A549 (cell line): ENCODE measurements at regions not wholly inside any gene's neighbourhood (a gene's known extent, or its start where the extent isn't known, plus 50 kb on each side); places are given as distances from the start of the nearest gene placed in this dataset.

Experiments
- ATAC-seq, 2 experiments: fragments of 200-7000 bp in 1 of 2; fragments of >200 bp in 1 of 2; cut with Nextera tagmentation in 1 of 2; cut with Tn5 transposase in 1 of 2; 3 replicates each; pipeline versions ENCODE4 v1.8.0 to v1.9.1; 2018 to 2020; ENCODE audit warnings: mild to moderate bottlenecking in 1 of 2, moderate library complexity in 1 of 2
- CTCF ChIA-PET: fragments of 300-600 bp; sonication (Branson Sonifier 250); formaldehyde crosslinking; extraction: SDS; loops from one replicate; lab custom pipeline; 2021; ENCODE audit warnings: antibody characterized with exemption, inconsistent platforms; lab: Yijun Ruan, JAX
- POLR2A ChIA-PET: fragments of 350-600 bp; formaldehyde crosslinking; extraction: SDS; loops from one replicate; lab custom pipeline; 2021; ENCODE audit warnings: antibody characterized with exemption, inconsistent platforms; lab: Yijun Ruan, JAX
- DNase-seq, 2 experiments: peaks; one replicate each; pipeline versions ENCODE4 v3.0.0 to v3.0.0-alpha.2; 2011 to 2016; ENCODE audit warnings: low read depth in 1 of 2, low spot score in 1 of 2
- FAIRE-seq: peaks from 2 replicates; lab custom pipeline; 2011; peaks lifted over from hg19 to GRCh38; lab: Jason Lieb, UNC
- H3K27ac ChIP-seq, 2 experiments: fragments of >200 bp; sonication (Bioruptor Twin); formaldehyde crosslinking; 3 replicates each; pipeline ENCODE4 v1.5.1; 2016 to 2017
- H3K4me1 ChIP-seq: fragments of >200 bp; sonication (Bioruptor Twin); formaldehyde crosslinking; 3 replicates; pipeline ENCODE4 v1.6.1; 2016
- H3K4me2 ChIP-seq: fragments of >200 bp; sonication (Bioruptor Twin); formaldehyde crosslinking; 3 replicates; pipeline ENCODE4 v1.6.1; 2016
- H3K4me3 ChIP-seq: fragments of >200 bp; sonication (Bioruptor Twin); formaldehyde crosslinking; 3 replicates; pipeline ENCODE4 v1.5.1; 2016
- H3K9me3 ChIP-seq: fragments of >200 bp; sonication (Bioruptor Twin); formaldehyde crosslinking; 3 replicates; pipeline ENCODE4 v1.6.1; 2016
- BCL3 ChIP-seq: fragments of >200 bp; sonication (Bioruptor Twin); formaldehyde crosslinking; IDR thresholded peaks from 3 replicates; pipeline ENCODE4 v1.6.1; 2016
- E2F6 ChIP-seq: IDR thresholded peaks from 2 replicates; pipeline ENCODE4 v1.6.1; 2012; ENCODE audit warnings: low read depth, borderline replicate concordance
- EHF ChIP-seq: fragments of 250-450 bp; sonication (Bioruptor Pico); IDR thresholded peaks from 2 replicates; pipeline ENCODE4 v1.5.0; 2020; ENCODE audit warnings: mild to moderate bottlenecking
- EHMT2 ChIP-seq: fragments of 200-600 bp; sonication (generic); IDR thresholded peaks from 2 replicates; pipeline ENCODE4 v1.6.1; 2016; ENCODE audit warnings: antibody characterized with exemption, low read depth, mild to moderate bottlenecking, moderate library complexity
- ELK1 ChIP-seq: fragments of 150-350 bp; IDR thresholded peaks from 2 replicates; pipeline ENCODE4 v1.6.1; 2014; ENCODE audit warnings: low read depth, mild to moderate bottlenecking, low read length
- EP300 ChIP-seq, 2 experiments: fragments of >200 bp; sonication (Bioruptor Twin); formaldehyde crosslinking; IDR thresholded peaks; 2 replicates in 1 of 2; 3 replicates in 1 of 2; pipeline ENCODE4 v1.6.1; 2016 to 2017
- ESRRA ChIP-seq: fragments of 150-350 bp; IDR thresholded peaks from 2 replicates; pipeline ENCODE4 v1.6.1; 2014; ENCODE audit warnings: mild to moderate bottlenecking, low read length, borderline replicate concordance
- FOSB ChIP-seq: fragments of 250-450 bp; sonication (Bioruptor Pico); IDR thresholded peaks from 2 replicates; pipeline ENCODE4 v1.5.0; 2020; ENCODE audit warnings: mild to moderate bottlenecking, moderate library complexity
- FOSL2 ChIP-seq, 2 experiments: fragments of 450-650 bp in 1 of 2; fragments of >200 bp in 1 of 2; sonication (Bioruptor Twin) in 1 of 2; formaldehyde crosslinking; IDR thresholded peaks; 2 replicates each; pipeline versions ENCODE4 v1.5.0 to v1.6.1; 2016 to 2020; ENCODE audit warnings: mild to moderate bottlenecking in 1 of 2, moderate library complexity in 1 of 2
- GATA3 ChIP-seq: IDR thresholded peaks from 2 replicates; pipeline ENCODE4 v1.6.1; 2012; ENCODE audit warnings: borderline replicate concordance
- HEYL ChIP-seq: fragments of 250-450 bp; sonication (Bioruptor Pico); IDR thresholded peaks from 2 replicates; pipeline ENCODE4 v1.8.0; 2021; ENCODE audit warnings: mild to moderate bottlenecking, moderate library complexity
- HOXB13 ChIP-seq: fragments of 250-450 bp; sonication (Bioruptor Pico); IDR thresholded peaks from 2 replicates; pipeline ENCODE4 v1.5.0; 2020; ENCODE audit warnings: low read depth, mild to moderate bottlenecking, moderate library complexity
- HOXB5 ChIP-seq: fragments of 250-450 bp; sonication (Bioruptor Pico); IDR thresholded peaks from 2 replicates; pipeline ENCODE4 v1.5.0; 2020; ENCODE audit warnings: mild to moderate bottlenecking, moderate library complexity
- JUN ChIP-seq, 2 experiments: fragments of >200 bp; sonication (Bioruptor Twin); formaldehyde crosslinking; IDR thresholded peaks; 2 replicates in 1 of 2; 3 replicates in 1 of 2; pipeline ENCODE4 v1.6.1; 2016 to 2017
- KDM1A ChIP-seq: fragments of 200-600 bp; sonication (generic); IDR thresholded peaks from 2 replicates; pipeline ENCODE4 v1.6.1; 2016; ENCODE audit warnings: low read depth, mild to moderate bottlenecking
- KDM5A ChIP-seq: fragments of 200-600 bp; sonication (generic); IDR thresholded peaks from 2 replicates; pipeline ENCODE4 v1.6.1; 2016; ENCODE audit warnings: antibody characterized with exemption, mild to moderate bottlenecking
- MAX ChIP-seq: IDR thresholded peaks from 2 replicates; pipeline ENCODE4 v1.6.1; 2012
- MAZ ChIP-seq: fragments of 150-350 bp; IDR thresholded peaks from 2 replicates; pipeline ENCODE4 v1.6.1; 2014; ENCODE audit warnings: antibody characterized with exemption, low read depth, low read length, borderline replicate concordance
- MYC ChIP-seq: IDR thresholded peaks from 2 replicates; pipeline ENCODE4 v1.6.1; 2012; ENCODE audit warnings: mild to moderate bottlenecking, inconsistent platforms, low read length, improper control_type of control experiment, borderline replicate concordance
- NR3C1 ChIP-seq: fragments of >200 bp; sonication (Bioruptor Twin); formaldehyde crosslinking; IDR thresholded peaks from 3 replicates; pipeline ENCODE4 v1.6.1; 2017
- RARB ChIP-seq: fragments of 250-450 bp; sonication (Bioruptor Pico); IDR thresholded peaks from 2 replicates; pipeline ENCODE4 v1.8.0; 2021; ENCODE audit warnings: mild to moderate bottlenecking, moderate library complexity
- ZC3H11A ChIP-seq: fragments of 450-650 bp; IDR thresholded peaks from 2 replicates; pipeline ENCODE4 v1.6.1; 2014; ENCODE audit warnings: antibody characterized with exemption, mild to moderate bottlenecking
- ZFP36 ChIP-seq: fragments of 450-650 bp; IDR thresholded peaks from 2 replicates; pipeline ENCODE4 v1.6.1; 2014; ENCODE audit warnings: borderline replicate concordance; ENCODE audit not compliant: partially characterized antibody
- ZSCAN20 ChIP-seq: fragments of 250-450 bp; sonication (Bioruptor Pico); IDR thresholded peaks from 2 replicates; pipeline ENCODE4 v1.8.0; 2022; ENCODE audit warnings: mild to moderate bottlenecking, moderate library complexity
- WGBS: methylation state at CpG from one replicate; pipeline ENCODE4 v1.1.6; 2017; ENCODE audit errors: missing lambda C conversion rate; 5-methylcytosine and 5-hydroxymethylcytosine counted together

- POLR2A ChIA-PET: no interaction called here
- TF ChIP-seq MAZ (no peak), ZFP36 (no peak), RARB (no peak), MAX (no peak), HOXB13 (CRISPR knock-in tag) (no peak), BCL3 (no peak), FOSB (CRISPR knock-in tag) (no peak), ESRRA (no peak)
- 21% methylated on average over 6 of the region's 6 CpGs for WGBS
Measured at GRCh38 chr7:70953796-70954195, 178.1 kb upstream of the GALNT17 start.

GRCh38 chr7:70972693-70973092, 159.3 kb upstream of the GALNT17 start:
- ChIA-PET POLR2A (no interaction called here), CTCF (no interaction called here)
- FAIRE-seq (no peak), DNase-seq (no peak), ATAC-seq (no peak)
- no peak for TF ChIP-seq MYC
- TF ChIP-seq HEYL (CRISPR knock-in tag): no peak
- no peak for TF ChIP-seq KDM5A
- no peak for TF ChIP-seq MAZ
- no peak for TF ChIP-seq KDM1A
- TF ChIP-seq GATA3: no peak
- no peak for TF ChIP-seq HOXB5 (CRISPR knock-in tag)
- TF ChIP-seq JUN (IDR thresholded peaks at IDR 0.05): no peak
- TF ChIP-seq ELK1: no peak
- TF ChIP-seq EHF (CRISPR knock-in tag): no peak
- TF ChIP-seq ESRRA: no peak
- no peak for TF ChIP-seq ZSCAN20
- TF ChIP-seq EP300 (IDR thresholded peaks at IDR 0.05): no peak
- TF ChIP-seq E2F6: no peak
- no peak for TF ChIP-seq ZC3H11A
- TF ChIP-seq FOSL2 (IDR thresholded peaks at IDR 0.05): no peak
- no peak for TF ChIP-seq FOSL2 (CRISPR knock-in tag; IDR thresholded peaks at IDR 0.05)
- TF ChIP-seq NR3C1: no peak
- TF ChIP-seq HOXB13 (CRISPR knock-in tag): no peak
- no peak for TF ChIP-seq EHMT2
- no peak for TF ChIP-seq BCL3
- no peak overlapping the region for H3K27ac ChIP-seq
- H3K4me3 ChIP-seq: no peak overlapping the region
- 0 out of 3 replicates have a peak, but pooled peaks cover 2% of the 10 kb centered on the region for H3K9me3 ChIP-seq
- no peaks in the 10 kb centered on the region for H3K4me1 ChIP-seq
- no peak overlapping the region for H3K4me2 ChIP-seq

More at GRCh38 chr7:70953796-70954195, 178.1 kb upstream of the GALNT17 start:
- CTCF ChIA-PET: no interaction called here
- Histone ChIP-seq H3K27ac (no peak overlapping the region), H3K9me3 (peaks cover 4% of the 10 kb centered on the region; the same call in 1 of the 3 replicates), H3K4me1 (no peaks in the 10 kb centered on the region), H3K4me2 (no peak overlapping the region), H3K4me3 (no peak overlapping the region)
- no peak for ATAC-seq
- FAIRE-seq: no peak
- no peak for DNase-seq
